Endothelial cell of umbilical vein (primary cell): ENCODE measurements at regions not wholly inside any gene's neighbourhood (a gene's known extent, or its start where the extent isn't known, plus 50 kb on each side); places are given as distances from the start of the nearest gene placed in this dataset.
A peak's percentile ranks its signal among the peaks of the same experiment; 100 is the strongest.

ENCODE experiments used
- BruUV-seq: library from RNA; stranded (reverse); fragments of 400-500 nt; replicated peaks from 2 replicates; lab custom pipeline; 2021; lab: Mats Ljungman, UMichigan
- CTCF ChIA-PET: fragments of 300-600, 350-600 bp; sonication (Branson Sonifier 250); formaldehyde crosslinking; loops from one replicate; lab custom pipeline; 2021; ENCODE audit warnings: antibody characterized with exemption, inconsistent platforms; lab: Charles Lee
- POLR2A ChIA-PET: fragments of 300-600, 350-600 bp; sonication (Branson Sonifier 250); formaldehyde crosslinking; loops from one replicate; lab custom pipeline; 2021; ENCODE audit warnings: antibody characterized with exemption, inconsistent platforms; lab: Charles Lee
- DNase-seq: peaks from one replicate; pipeline ENCODE4 v3.0.0-alpha.2; 2011; ENCODE audit warnings: low read depth, low spot score
- FAIRE-seq: peaks from 2 replicates; lab custom pipeline; 2011; peaks lifted over from hg19 to GRCh38; lab: Jason Lieb, UNC
- H2AFZ ChIP-seq: 2 replicates; pipeline ENCODE4 v1.6.0; 2012; ENCODE audit warnings: low read depth, low read length, control low read depth, inconsistent platforms
- H3K27ac ChIP-seq: 2 replicates; pipeline ENCODE4 v1.5.1; 2011; ENCODE audit warnings: low read depth, mild to moderate bottlenecking, control low read depth, low read length, moderate library complexity; ENCODE audit not compliant: insufficient read depth
- H3K27me3 ChIP-seq, 2 experiments: 2 replicates each; pipeline versions ENCODE4 v1.6.0 to v1.6.1; 2011; ENCODE audit warnings: low read length in 2 of 2, mixed read lengths in 1 of 2; ENCODE audit not compliant: control insufficient read depth in 2 of 2, insufficient read depth in 2 of 2
- H3K36me3 ChIP-seq, 2 experiments: 2 replicates in 1 of 2; 3 replicates in 1 of 2; pipeline ENCODE4 v1.5.1; 2011; ENCODE audit warnings: low read length in 2 of 2, mild to moderate bottlenecking in 1 of 2, moderate library complexity in 1 of 2; ENCODE audit not compliant: control insufficient read depth in 2 of 2, insufficient read depth in 2 of 2; ENCODE audit errors: extremely low read depth in 1 of 2
- H3K4me1 ChIP-seq: 3 replicates; pipeline ENCODE4 v1.5.1; 2011; ENCODE audit warnings: mild to moderate bottlenecking, low read length; ENCODE audit not compliant: control insufficient read depth, insufficient read depth; ENCODE audit errors: extremely low read depth
- H3K4me2 ChIP-seq: 2 replicates; pipeline ENCODE4 v1.6.1; 2011; ENCODE audit warnings: low read length, control low read depth, mixed read lengths; ENCODE audit not compliant: insufficient read depth
- H3K4me3 ChIP-seq, 3 experiments: fragments of 200-600 bp in 1 of 3; sonication (generic), shearing (Covaris generic) in 1 of 3; replicated peaks in 1 of 3; 2 replicates each; pipeline ENCODE4 v1.5.1; 2011 to 2016; ENCODE audit warnings: control low read depth in 3 of 3, low read length in 3 of 3, mild to moderate bottlenecking in 2 of 3, inconsistent platforms in 1 of 3, low read depth in 1 of 3, moderate library complexity in 1 of 3; ENCODE audit not compliant: insufficient read depth in 1 of 3
- H3K79me2 ChIP-seq: 2 replicates; pipeline ENCODE4 v1.6.0; 2012; ENCODE audit warnings: low read length, inconsistent platforms; ENCODE audit not compliant: control insufficient read depth, insufficient read depth
- H3K9ac ChIP-seq: replicated peaks from 2 replicates; pipeline ENCODE3; 2011; ENCODE audit warnings: low read length, control low read depth; ENCODE audit not compliant: insufficient read depth; ENCODE audit errors: extremely low read depth
- H3K9me1 ChIP-seq: replicated peaks from 3 replicates; pipeline ENCODE4 v1.6.0; 2011; ENCODE audit warnings: mild to moderate bottlenecking, low read length; ENCODE audit not compliant: control insufficient read depth, insufficient read depth; ENCODE audit errors: extremely low read depth
- H3K9me3 ChIP-seq: replicated peaks from 2 replicates; pipeline ENCODE4 v1.5.1; 2012; ENCODE audit warnings: low read length, inconsistent platforms; ENCODE audit not compliant: control insufficient read depth, insufficient read depth
- H4K20me1 ChIP-seq: replicated peaks from 2 replicates; pipeline ENCODE3; 2011; ENCODE audit warnings: mild to moderate bottlenecking, low read length; ENCODE audit not compliant: control insufficient read depth, insufficient read depth; ENCODE audit errors: extremely low read depth
- EZH2 ChIP-seq: IDR thresholded peaks from 2 replicates; pipeline ENCODE4 v1.6.1; 2012; ENCODE audit warnings: borderline replicate concordance, low read depth, mild to moderate bottlenecking, moderate library complexity, low read length, inconsistent platforms; ENCODE audit not compliant: severe bottlenecking
- FOS ChIP-seq: IDR thresholded peaks from 2 replicates; pipeline ENCODE4 v1.6.1; 2011; ENCODE audit warnings: mild to moderate bottlenecking, low read length, moderate library complexity, borderline replicate concordance; ENCODE audit not compliant: insufficient read depth
- GATA2 ChIP-seq: IDR thresholded peaks from 2 replicates; pipeline ENCODE4 v1.7.0; 2011; ENCODE audit warnings: low read depth, mild to moderate bottlenecking, moderate library complexity, mixed read lengths, low read length; ENCODE audit not compliant: insufficient read length, insufficient read depth
- JUN ChIP-seq: IDR thresholded peaks from 2 replicates; pipeline ENCODE4 v1.6.1; 2011; ENCODE audit warnings: borderline replicate concordance, low read depth; ENCODE audit not compliant: insufficient read length, insufficient read depth
- MYC ChIP-seq: IDR thresholded peaks from one replicate; pipeline ENCODE4 v1.6.1; 2011; ENCODE audit warnings: mild to moderate bottlenecking, low read depth, low read length
- POLR2A ChIP-seq: IDR thresholded peaks from 2 replicates; pipeline ENCODE4 v1.6.1; 2012; ENCODE audit warnings: low read depth, mild to moderate bottlenecking, control low read depth, low read length
- POLR2AphosphoS5 ChIP-seq: IDR thresholded peaks from 2 replicates; pipeline ENCODE4 v1.6.1; 2012; ENCODE audit warnings: low read depth, mild to moderate bottlenecking, control low read depth, low read length, moderate library complexity; ENCODE audit not compliant: insufficient read depth
- dilution Hi-C: fragments of 300-500 bp; cut with MboI; formaldehyde crosslinking; loops from one replicate; pipeline ENCODE4 v1.15.0; 2019; ENCODE audit warnings: low sequenced_read_pairs; ENCODE audit not compliant: extremely low pct_ligation_motif_present
- intact Hi-C: fragments of 100-400 bp; cut with micrococcal nuclease; formaldehyde crosslinking; loops from one replicate; pipeline ENCODE4 v1.10.0; 2022
- TF ChIP-seq, protein P1 (sequence below), 2 donors: IDR thresholded peaks; 1 replicate in 1 of 2; 2 replicates in 1 of 2; pipeline ENCODE4 v1.5.1; 2011; ENCODE audit warnings: low read length in 2 of 2, mild to moderate bottlenecking in 2 of 2, moderate library complexity in 2 of 2, control low read depth in 1 of 2, inconsistent platforms in 1 of 2, low read depth in 1 of 2; ENCODE audit not compliant: insufficient read depth in 1 of 2; ENCODE audit errors: extremely low read depth in 1 of 2
- TF ChIP-seq, protein P2 (sequence below): IDR thresholded peaks from 2 replicates; pipeline ENCODE4 v1.6.1; 2011; ENCODE audit not compliant: insufficient read depth, insufficient read length

DNA sequence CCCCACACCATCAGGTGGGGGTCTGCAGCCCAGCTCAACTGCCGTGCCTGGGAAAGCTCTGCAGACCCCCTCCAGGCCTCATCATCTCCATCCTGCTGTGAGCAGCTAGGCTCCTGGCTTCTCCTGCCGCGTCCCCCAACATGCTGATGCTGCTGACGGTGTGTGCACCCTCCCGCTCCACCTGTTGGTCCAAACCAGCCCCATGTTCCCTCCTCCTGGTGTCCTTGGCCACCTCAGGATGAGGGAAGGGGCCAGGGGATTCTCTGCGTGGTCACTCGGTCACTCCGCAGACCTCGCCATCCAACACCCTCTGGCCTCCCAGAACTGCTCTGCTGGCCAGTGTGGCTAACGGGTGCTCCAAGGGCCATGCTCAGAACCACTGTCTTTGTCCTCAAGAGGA is 368.6 kb downstream of the FOXL1 start:
- Histone ChIP-seq H3K9ac (peak overlapping the region; percentile 49), H2AFZ (no peak overlapping the region), H4K20me1 (no peaks in the 10 kb centered on the region), H3K9me3 (no peaks in the 10 kb centered on the region), H3K36me3 (no peaks in the 10 kb centered on the region), H3K27me3 (no peaks in the 10 kb centered on the region), H3K4me2 (no peak overlapping the region), H3K4me3 (no peak overlapping the region), H3K79me2 (no peaks in the 10 kb centered on the region), H3K9me1 (no peaks in the 10 kb centered on the region), H3K27ac (peak overlapping the region; percentile 61), H3K4me1 (peaks cover 33% of the 10 kb centered on the region)
- dilution Hi-C loops: no loop called here
- intact Hi-C loops: loop anchor here (1.0 to 2.0 kb wide), 2 partner anchors 16 to 70 kb away; no protein-coding TSS in a partner anchor
- POLR2A ChIA-PET: interaction anchor here (0.7 kb wide), 1 partner anchor 13 kb away, joined by 3 read pairs; no protein-coding TSS in a partner anchor
- CTCF ChIA-PET: interaction anchor here (1.8 kb wide), 2 partner anchors 9 to 11 kb away, joined by 5 to 10 read pairs; no protein-coding TSS in a partner anchor
- no peak for TF ChIP-seq GATA2
- no peak for TF ChIP-seq EZH2
- no peak for TF ChIP-seq MYC
- TF ChIP-seq, protein P1, sequence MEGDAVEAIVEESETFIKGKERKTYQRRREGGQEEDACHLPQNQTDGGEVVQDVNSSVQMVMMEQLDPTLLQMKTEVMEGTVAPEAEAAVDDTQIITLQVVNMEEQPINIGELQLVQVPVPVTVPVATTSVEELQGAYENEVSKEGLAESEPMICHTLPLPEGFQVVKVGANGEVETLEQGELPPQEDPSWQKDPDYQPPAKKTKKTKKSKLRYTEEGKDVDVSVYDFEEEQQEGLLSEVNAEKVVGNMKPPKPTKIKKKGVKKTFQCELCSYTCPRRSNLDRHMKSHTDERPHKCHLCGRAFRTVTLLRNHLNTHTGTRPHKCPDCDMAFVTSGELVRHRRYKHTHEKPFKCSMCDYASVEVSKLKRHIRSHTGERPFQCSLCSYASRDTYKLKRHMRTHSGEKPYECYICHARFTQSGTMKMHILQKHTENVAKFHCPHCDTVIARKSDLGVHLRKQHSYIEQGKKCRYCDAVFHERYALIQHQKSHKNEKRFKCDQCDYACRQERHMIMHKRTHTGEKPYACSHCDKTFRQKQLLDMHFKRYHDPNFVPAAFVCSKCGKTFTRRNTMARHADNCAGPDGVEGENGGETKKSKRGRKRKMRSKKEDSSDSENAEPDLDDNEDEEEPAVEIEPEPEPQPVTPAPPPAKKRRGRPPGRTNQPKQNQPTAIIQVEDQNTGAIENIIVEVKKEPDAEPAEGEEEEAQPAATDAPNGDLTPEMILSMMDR (IDR thresholded peaks at IDR 0.05; ENCODE audit: extremely low read depth in 1 of 2, insufficient read depth in 1 of 2, low read depth in 1 of 2, low read length in 2 of 2): no peak
- no peak for TF ChIP-seq POLR2A
- no peak for TF ChIP-seq POLR2AphosphoS5
- TF ChIP-seq FOS: no peak
- TF ChIP-seq, protein P2, sequence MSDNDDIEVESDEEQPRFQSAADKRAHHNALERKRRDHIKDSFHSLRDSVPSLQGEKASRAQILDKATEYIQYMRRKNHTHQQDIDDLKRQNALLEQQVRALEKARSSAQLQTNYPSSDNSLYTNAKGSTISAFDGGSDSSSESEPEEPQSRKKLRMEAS: no peak
- TF ChIP-seq JUN: no peak
- FAIRE-seq (no peak), DNase-seq (no peak)
- BruUV-seq: no TSS peak
